SU-DHL-6 (cell line): ENCODE measurements at regions not wholly inside any gene's neighbourhood (a gene's known extent, or its start where the extent isn't known, plus 50 kb on each side); places are given as distances from the start of the nearest gene placed in this dataset.

Experiments
- EZH2phosphoT487 ChIP-seq: fragments of 200-600 bp; sonication (generic), shearing (Covaris generic); conservative IDR thresholded peaks from 2 replicates; pipeline ENCODE4 v1.6.1; 2018; ENCODE audit warnings: mild to moderate bottlenecking, antibody characterized with exemption, low read length, moderate library complexity, mixed read lengths
- TF ChIP-seq, protein P1 (sequence below): fragments of 200-600 bp; sonication (generic); IDR thresholded peaks from one replicate; pipeline ENCODE4 v1.5.1; 2017; ENCODE audit warnings: antibody characterized with exemption, mild to moderate bottlenecking, low read length, moderate library complexity; ENCODE audit not compliant: insufficient read depth, poor library complexity, severe bottlenecking

GRCh38 chr2:198405311-198405710 lies 600.9 kb downstream of the PLCL1 start:
- TF ChIP-seq, protein P1, sequence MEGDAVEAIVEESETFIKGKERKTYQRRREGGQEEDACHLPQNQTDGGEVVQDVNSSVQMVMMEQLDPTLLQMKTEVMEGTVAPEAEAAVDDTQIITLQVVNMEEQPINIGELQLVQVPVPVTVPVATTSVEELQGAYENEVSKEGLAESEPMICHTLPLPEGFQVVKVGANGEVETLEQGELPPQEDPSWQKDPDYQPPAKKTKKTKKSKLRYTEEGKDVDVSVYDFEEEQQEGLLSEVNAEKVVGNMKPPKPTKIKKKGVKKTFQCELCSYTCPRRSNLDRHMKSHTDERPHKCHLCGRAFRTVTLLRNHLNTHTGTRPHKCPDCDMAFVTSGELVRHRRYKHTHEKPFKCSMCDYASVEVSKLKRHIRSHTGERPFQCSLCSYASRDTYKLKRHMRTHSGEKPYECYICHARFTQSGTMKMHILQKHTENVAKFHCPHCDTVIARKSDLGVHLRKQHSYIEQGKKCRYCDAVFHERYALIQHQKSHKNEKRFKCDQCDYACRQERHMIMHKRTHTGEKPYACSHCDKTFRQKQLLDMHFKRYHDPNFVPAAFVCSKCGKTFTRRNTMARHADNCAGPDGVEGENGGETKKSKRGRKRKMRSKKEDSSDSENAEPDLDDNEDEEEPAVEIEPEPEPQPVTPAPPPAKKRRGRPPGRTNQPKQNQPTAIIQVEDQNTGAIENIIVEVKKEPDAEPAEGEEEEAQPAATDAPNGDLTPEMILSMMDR = no peak
- no peak for TF ChIP-seq EZH2phosphoT487
